GM12801 (cell line): ENCODE measurements at regions not wholly inside any gene's neighbourhood (a gene's known extent, or its start where the extent isn't known, plus 50 kb on each side); places are given as distances from the start of the nearest gene placed in this dataset.

Experiments
- CTCF ChIP-seq: IDR thresholded peaks from one replicate; pipeline ENCODE4 v1.5.1; 2011; ENCODE audit warnings: control low read depth; ENCODE audit not compliant: insufficient read length; ENCODE audit errors: extremely low read depth

GRCh38 chr10:107364872-107365271 lies 200.4 kb upstream of the SORCS1 start:
- no peak for TF ChIP-seq CTCF

- no peak for TF ChIP-seq CTCF
Observed at GRCh38 chr10:107362306-107362705, 197.8 kb upstream of the SORCS1 start.

- TF ChIP-seq CTCF: no peak
Observed at GRCh38 chr10:107357033-107357432, 192.5 kb upstream of the SORCS1 start.

- no peak for TF ChIP-seq CTCF
Observed at GRCh38 chr10:107356396-107356795, 191.9 kb upstream of the SORCS1 start.

GRCh38 chr10:107342711-107343110 lies 178.2 kb upstream of the SORCS1 start:
- TF ChIP-seq CTCF: no peak

GRCh38 chr10:107341281-107341680 lies 176.8 kb upstream of the SORCS1 start:
- no peak for TF ChIP-seq CTCF

- TF ChIP-seq CTCF: no peak
Observed at GRCh38 chr10:107340326-107340725, 175.8 kb upstream of the SORCS1 start.

GRCh38 chr10:107336061-107336460 lies 171.6 kb upstream of the SORCS1 start:
- TF ChIP-seq CTCF: no peak
